ENCODE measurements at regions not wholly inside any gene's neighbourhood (a gene's known extent, or its start where the extent isn't known, plus 50 kb on each side); places are given as distances from the start of the nearest gene placed in this dataset.
A peak's percentile ranks its signal among the peaks of the same experiment; 100 is the strongest.

DNA sequence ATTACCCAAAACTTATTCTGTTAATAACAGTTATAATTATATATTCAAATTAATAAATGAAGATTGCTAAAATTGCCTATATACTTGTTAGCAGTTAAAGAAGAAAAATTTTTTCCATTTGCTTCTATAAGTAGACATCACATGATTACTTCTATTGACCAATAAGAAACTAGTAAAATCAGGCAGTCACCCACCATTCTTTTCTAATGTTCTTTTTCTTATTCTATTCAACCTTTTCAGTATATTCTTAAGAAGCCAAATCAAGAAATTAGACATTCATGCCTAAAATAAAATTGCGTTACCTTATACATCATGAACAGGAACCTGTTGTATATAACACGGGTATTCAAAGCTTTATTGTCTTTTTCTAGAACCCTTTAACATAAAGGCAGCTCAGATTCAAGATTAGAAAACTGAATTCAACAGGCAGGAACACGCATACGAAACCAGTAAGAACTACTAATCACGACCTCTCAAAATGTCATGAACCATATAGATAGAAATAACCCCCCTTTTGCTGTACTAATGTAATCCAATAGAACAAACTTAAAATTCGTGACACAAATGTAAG lies 568.1 kb upstream of the DIPK2B start:
- Histone ChIP-seq H3K4me1 (ENCODE audit: control insufficient read depth, insufficient read depth, low read length) (peaks cover 46% of the 10 kb centered on the region), H3K36me3 (ENCODE audit: control insufficient read depth, insufficient read depth, low read length) (no peaks in the 10 kb centered on the region; the same call in 1 of the 2 replicates), H3K27me3 (ENCODE audit: control insufficient read depth, insufficient read depth, low read length) (no peaks in the 10 kb centered on the region), H3K27ac (ENCODE audit: low read length) (peak overlapping the region; percentile 94), H3K9me3 (ENCODE audit: control insufficient read depth, insufficient read depth, low read depth, low read length) (no peaks in the 10 kb centered on the region), H3K4me3 (ENCODE audit: low read depth in 2 of 2, low read length in 2 of 2) (peak overlapping the region; percentile 54 to 74)
- intact Hi-C loops (cut with micrococcal nuclease; ENCODE audit: unreplicated experiment) (no loop called here), in situ Hi-C loops (cut with HindIII; ENCODE audit: low pct_unique_long_range_greater_than_20kb, low sequenced_read_pairs) (no loop called here)
- ChIA-PET CTCF (no interaction called here), POLR2A (no interaction called here)
- TF ChIP-seq SIN3A (IDR thresholded peaks at IDR 0.05; ENCODE audit: borderline replicate concordance, insufficient read depth, low read depth, low read length), result no peak
- no TSS peak for BruUV-seq (replicated peaks)
- no peak for ATAC-seq
- no peak for DNase-seq (ENCODE audit: low read depth, low spot score)

- in situ Hi-C loops (cut with HindIII; ENCODE audit: low pct_unique_long_range_greater_than_20kb, low sequenced_read_pairs) (no loop called here), intact Hi-C loops (cut with micrococcal nuclease; ENCODE audit: unreplicated experiment) (no loop called here)
- CTCF ChIA-PET, result no interaction called here
- TF ChIP-seq POLR2AphosphoS5 (IDR thresholded peaks at IDR 0.05; ENCODE audit: low read depth, low read length) (no peak), TCF7L2 (IDR thresholded peaks at IDR 0.05; ENCODE audit: low read depth, low read length) (no peak), CTCF (IDR thresholded peaks at IDR 0.05) (no peak), REST (IDR thresholded peaks at IDR 0.05; ENCODE audit: insufficient read depth in 1 of 2, low read depth in 2 of 2, low read length in 1 of 2) (no peak), SIN3A (IDR thresholded peaks at IDR 0.05; ENCODE audit: borderline replicate concordance, insufficient read depth, low read depth, low read length) (no peak)
- H3K9me3 ChIP-seq (ENCODE audit: control insufficient read depth, insufficient read depth, low read depth, low read length), result no peaks in the 10 kb centered on the region
- no peaks in the 10 kb centered on the region; the same call in 1 of the 2 replicates for H3K36me3 ChIP-seq (ENCODE audit: control insufficient read depth, insufficient read depth, low read length)
- DNase-seq (ENCODE audit: low read depth, low spot score) (no peak), ATAC-seq (no peak)
- H3K4me3 ChIP-seq (ENCODE audit: low read depth in 2 of 2, low read length in 2 of 2), result peak overlapping the region; percentile 54 to 74
- H3K4me1 ChIP-seq (ENCODE audit: control insufficient read depth, insufficient read depth, low read length), result peaks cover 30% of the 10 kb centered on the region
- no peaks in the 10 kb centered on the region for H3K27me3 ChIP-seq (ENCODE audit: control insufficient read depth, insufficient read depth, low read length)
- POLR2A ChIA-PET, result interaction anchor here (1.2 kb wide), 1 partner anchor 11 kb away, joined by 3 read pairs; no protein-coding TSS in a partner anchor
- H3K27ac ChIP-seq (ENCODE audit: low read length), result peak overlapping the region; percentile 74
- BruUV-seq (replicated peaks), result no TSS peak
Measured at GRCh38 chrX:45766981-45767501, 566.4 kb upstream of the DIPK2B start.

- in situ Hi-C loops (cut with HindIII; ENCODE audit: low pct_unique_long_range_greater_than_20kb, low sequenced_read_pairs) (no loop called here), intact Hi-C loops (cut with micrococcal nuclease; ENCODE audit: unreplicated experiment) (no loop called here)
- Histone ChIP-seq H3K27ac (ENCODE audit: low read length) (peak overlapping the region; percentile 61), H3K9me3 (ENCODE audit: control insufficient read depth, insufficient read depth, low read depth, low read length) (no peaks in the 10 kb centered on the region), H3K27me3 (ENCODE audit: control insufficient read depth, insufficient read depth, low read length) (no peaks in the 10 kb centered on the region), H3K4me1 (ENCODE audit: control insufficient read depth, insufficient read depth, low read length) (peaks cover 23% of the 10 kb centered on the region), H3K4me3 (ENCODE audit: low read depth in 2 of 2, low read length in 2 of 2) (peak overlapping the region; percentile 21 to 54; a peak in 2 of 4 replicates), H3K36me3 (ENCODE audit: control insufficient read depth, insufficient read depth, low read length) (peaks cover 6% of the 10 kb centered on the region; the same call in 1 of the 2 replicates)
- ATAC-seq, result no peak
- DNase-seq (ENCODE audit: low read depth, low spot score), result no peak
- TF ChIP-seq SIN3A (IDR thresholded peaks at IDR 0.05; ENCODE audit: borderline replicate concordance, insufficient read depth, low read depth, low read length) (no peak), REST (IDR thresholded peaks at IDR 0.05; ENCODE audit: insufficient read depth in 1 of 2, low read depth in 2 of 2, low read length in 1 of 2) (no peak)
- CTCF ChIA-PET, result no interaction called here
- no TSS peak for BruUV-seq (replicated peaks)
- POLR2A ChIA-PET, result no interaction called here
Measured at GRCh38 chrX:45765767-45766166, 565.1 kb upstream of the DIPK2B start.

All from Panc1 (cell line).